DOHH2 (cell line): ENCODE measurements at regions not wholly inside any gene's neighbourhood (a gene's known extent, or its start where the extent isn't known, plus 50 kb on each side); places are given as distances from the start of the nearest gene placed in this dataset.

Experiments
- H3F3A ChIP-seq: fragments of 200-600 bp; sonication (generic), shearing (Covaris generic); 2 replicates; pipeline ENCODE4 v1.6.0; 2016; ENCODE audit warnings: antibody characterized with exemption, mild to moderate bottlenecking; ENCODE audit not compliant: control insufficient read depth, insufficient read depth
- H3K27ac ChIP-seq: fragments of 200-600 bp; sonication (generic); 2 replicates; pipeline ENCODE4 v1.5.1; 2014; ENCODE audit warnings: low read depth, mild to moderate bottlenecking, low read length, moderate library complexity
- H3K27me3 ChIP-seq: fragments of 200-600 bp; sonication (generic); 2 replicates; pipeline ENCODE4 v1.6.1; 2014; ENCODE audit warnings: mild to moderate bottlenecking, low read length, mixed read lengths; ENCODE audit not compliant: control insufficient read depth
- H3K36me3 ChIP-seq: fragments of 200-600 bp; sonication (generic); 2 replicates; pipeline ENCODE4 v1.6.1; 2014; ENCODE audit warnings: mild to moderate bottlenecking, low read length, moderate library complexity, mixed read lengths; ENCODE audit not compliant: control insufficient read depth
- H3K4me1 ChIP-seq: fragments of 200-600 bp; sonication (generic); 2 replicates; pipeline ENCODE4 v1.6.1; 2014; ENCODE audit warnings: mild to moderate bottlenecking, low read length, mixed read lengths; ENCODE audit not compliant: control insufficient read depth
- H3K4me2 ChIP-seq: fragments of 200-600 bp; sonication (generic); 2 replicates; pipeline ENCODE4 v1.6.0; 2014; ENCODE audit warnings: mild to moderate bottlenecking, low read length, moderate library complexity
- H3K4me3 ChIP-seq: fragments of 200-600 bp; sonication (generic); 2 replicates; pipeline ENCODE4 v1.5.1; 2014; ENCODE audit warnings: mild to moderate bottlenecking, low read length, mixed read lengths
- H3K79me2 ChIP-seq: fragments of 200-600 bp; sonication (generic); 2 replicates; pipeline ENCODE4 v1.6.1; 2014; ENCODE audit warnings: mild to moderate bottlenecking, low read length, mixed read lengths; ENCODE audit not compliant: control insufficient read depth
- H3K9me2 ChIP-seq: fragments of 200-600 bp; sonication (generic); replicated peaks from 2 replicates; pipeline ENCODE4 v1.6.1; 2014; ENCODE audit warnings: mild to moderate bottlenecking, low read length, mixed read lengths; ENCODE audit not compliant: control insufficient read depth
- H3K9me3 ChIP-seq: fragments of 200-600 bp; sonication (generic); 2 replicates; pipeline ENCODE4 v1.6.1; 2014; ENCODE audit warnings: antibody characterized with exemption, low read length, mixed read lengths; ENCODE audit not compliant: control insufficient read depth, insufficient read depth
- H4K20me1 ChIP-seq: fragments of 200-600 bp; sonication (generic); 2 replicates; pipeline ENCODE4 v1.6.0; 2014; ENCODE audit warnings: low read depth, mild to moderate bottlenecking, antibody characterized with exemption, low read length, moderate library complexity; ENCODE audit not compliant: control insufficient read depth, insufficient read depth
- CTCF ChIP-seq: fragments of 200-600 bp; sonication (generic); IDR thresholded peaks from one replicate; pipeline ENCODE4 v1.5.1; 2014; ENCODE audit warnings: antibody characterized with exemption, mild to moderate bottlenecking, low read depth, low read length; ENCODE audit not compliant: poor library complexity, severe bottlenecking
- EZH2phosphoT487 ChIP-seq: fragments of 200-600 bp; sonication (generic); IDR thresholded peaks from 2 replicates; pipeline ENCODE4 v1.6.1; 2017; ENCODE audit warnings: borderline replicate concordance, mild to moderate bottlenecking, antibody characterized with exemption, low read length, moderate library complexity, mixed read lengths

- Histone ChIP-seq H3F3A (no peaks in the 10 kb centered on the region), H3K4me3 (no peak overlapping the region), H3K27ac (no peak overlapping the region), H3K79me2 (no peaks in the 10 kb centered on the region), H3K9me3 (peaks cover under 1% of the 10 kb centered on the region; the same call in 1 of the 2 replicates), H3K4me2 (no peak overlapping the region), H3K36me3 (no peaks in the 10 kb centered on the region), H3K27me3 (no peaks in the 10 kb centered on the region), H3K9me2 (no peaks in the 10 kb centered on the region), H4K20me1 (no peaks in the 10 kb centered on the region), H3K4me1 (no peaks in the 10 kb centered on the region)
- TF ChIP-seq CTCF (no peak), EZH2phosphoT487 (no peak)
These were observed 1659.2 kb upstream of the FLRT2 start for GRCh38 chr14:83870546-83871270.

GRCh38 chr14:83873669-83874068 is 1656.3 kb upstream of the FLRT2 start:
- peaks cover 3% of the 10 kb centered on the region; the same call in 1 of the 2 replicates for H3K9me3 ChIP-seq
- H3K9me2 ChIP-seq, result no peaks in the 10 kb centered on the region
- H3F3A ChIP-seq, result no peaks in the 10 kb centered on the region
- H3K4me1 ChIP-seq, result no peaks in the 10 kb centered on the region
- TF ChIP-seq EZH2phosphoT487, result no peak
- TF ChIP-seq CTCF, result no peak
- H3K36me3 ChIP-seq, result no peaks in the 10 kb centered on the region
- H4K20me1 ChIP-seq, result no peaks in the 10 kb centered on the region
- H3K27me3 ChIP-seq, result no peaks in the 10 kb centered on the region
- H3K4me3 ChIP-seq, result no peak overlapping the region
- no peaks in the 10 kb centered on the region for H3K79me2 ChIP-seq
- H3K4me2 ChIP-seq, result no peak overlapping the region
- H3K27ac ChIP-seq, result no peak overlapping the region

GRCh38 chr14:83874662-83875061 is 1655.3 kb upstream of the FLRT2 start:
- no peak overlapping the region for H3K27ac ChIP-seq
- H3K9me2 ChIP-seq, result no peaks in the 10 kb centered on the region
- no peaks in the 10 kb centered on the region for H4K20me1 ChIP-seq
- no peaks in the 10 kb centered on the region for H3K79me2 ChIP-seq
- H3K4me2 ChIP-seq, result no peak overlapping the region
- no peaks in the 10 kb centered on the region for H3K4me1 ChIP-seq
- no peaks in the 10 kb centered on the region for H3K27me3 ChIP-seq
- no peaks in the 10 kb centered on the region for H3F3A ChIP-seq
- H3K36me3 ChIP-seq, result no peaks in the 10 kb centered on the region
- TF ChIP-seq CTCF, result no peak
- no peak for TF ChIP-seq EZH2phosphoT487
- no peak overlapping the region for H3K4me3 ChIP-seq
- peaks cover 3% of the 10 kb centered on the region; the same call in 1 of the 2 replicates for H3K9me3 ChIP-seq
